Esophagus squamous epithelium (tissue), 5 donors: ENCODE measurements at regions not wholly inside any gene's neighbourhood (a gene's known extent, or its start where the extent isn't known, plus 50 kb on each side); places are given as distances from the start of the nearest gene placed in this dataset.

ENCODE experiments used
- DNase-seq: peaks from one replicate; lab custom pipeline; 2025; lab: John Stamatoyannopoulos, UW
- H3K27ac ChIP-seq, 4 donors: fragments of 200-600 bp; sonication (generic); one replicate each; pipeline ENCODE4 v1.5.1; 2016 to 2019; ENCODE audit warnings: mild to moderate bottlenecking in 1 of 4
- H3K27me3 ChIP-seq, 4 donors: fragments of 200-600 bp; sonication (generic); 1 replicate in 3 of 4; 2 replicates in 1 of 4; pipeline versions ENCODE4 v1.5.1 to v1.6.0; 2017 to 2021; ENCODE audit warnings: antibody characterized with exemption in 1 of 4
- H3K36me3 ChIP-seq, 3 donors: fragments of 200-600 bp; sonication (generic); one replicate each; pipeline ENCODE4 v1.5.1; 2016 to 2019
- H3K4me1 ChIP-seq, 3 donors: fragments of 200-600 bp; sonication (generic); one replicate each; pipeline ENCODE4 v1.5.1; 2017 to 2019
- H3K4me3 ChIP-seq, 4 donors: fragments of 200-600 bp; sonication (generic); 1 replicate in 3 of 4; 2 replicates in 1 of 4; pipeline ENCODE4 v1.5.1; 2016 to 2019; ENCODE audit warnings: mild to moderate bottlenecking in 2 of 4, moderate library complexity in 1 of 4
- H3K9me3 ChIP-seq, 3 donors: fragments of 200-600 bp; sonication (generic); one replicate each; pipeline ENCODE4 v1.5.1; 2016 to 2019
- POLR2A ChIP-seq, 4 donors: fragments of 450-650 bp; IDR thresholded peaks; one replicate each; pipeline ENCODE4 v1.6.1; 2017; ENCODE audit warnings: antibody characterized with exemption in 4 of 4, mild to moderate bottlenecking in 4 of 4, moderate library complexity in 3 of 4
- WGBS, 2 donors: methylation state at CpG; one replicate each; pipeline ENCODE4 v1.1.5; 2018; 5-methylcytosine and 5-hydroxymethylcytosine counted together
- intact Hi-C: fragments of 100-400 bp; cut with DNase I; formaldehyde crosslinking; loops from one replicate; pipeline ENCODE4 v1.15.0; 2022
- TF ChIP-seq, protein P1 (sequence below), 6 experiments: fragments of 450-650 bp in 4 of 6; fragments of 200-600 bp in 2 of 6; sonication (generic) in 2 of 6; IDR thresholded peaks; one replicate each; pipeline ENCODE4 v1.5.1; 2016 to 2019; ENCODE audit warnings: antibody characterized with exemption in 6 of 6, mild to moderate bottlenecking in 4 of 6, moderate library complexity in 4 of 6
- donor health status: DM: yes; HTN: yes; CAD: no.

DNA sequence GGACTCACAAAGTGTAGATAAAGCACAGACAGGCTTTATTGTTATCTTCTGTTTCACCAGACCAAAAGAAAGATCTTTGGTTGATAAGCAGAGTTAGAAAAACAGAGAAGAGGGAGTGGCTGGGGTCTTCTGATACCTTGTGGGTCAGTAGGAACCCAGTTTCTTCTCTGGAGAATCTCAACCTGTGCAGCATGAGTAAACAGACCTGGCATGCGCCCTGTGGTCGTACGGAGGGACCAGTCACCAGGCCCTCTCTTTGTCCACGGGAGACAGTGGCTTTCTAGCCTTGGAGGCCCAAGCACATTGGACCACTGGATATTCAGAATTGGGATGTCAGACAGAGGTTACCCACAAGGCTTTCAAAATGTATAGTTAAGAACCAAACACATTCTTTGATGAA is 418.9 kb upstream of the FANCL start:
- 84 to 89% methylated on average over 4 of the region's 4 CpGs for WGBS, 2 donors
- TF ChIP-seq, protein P1, sequence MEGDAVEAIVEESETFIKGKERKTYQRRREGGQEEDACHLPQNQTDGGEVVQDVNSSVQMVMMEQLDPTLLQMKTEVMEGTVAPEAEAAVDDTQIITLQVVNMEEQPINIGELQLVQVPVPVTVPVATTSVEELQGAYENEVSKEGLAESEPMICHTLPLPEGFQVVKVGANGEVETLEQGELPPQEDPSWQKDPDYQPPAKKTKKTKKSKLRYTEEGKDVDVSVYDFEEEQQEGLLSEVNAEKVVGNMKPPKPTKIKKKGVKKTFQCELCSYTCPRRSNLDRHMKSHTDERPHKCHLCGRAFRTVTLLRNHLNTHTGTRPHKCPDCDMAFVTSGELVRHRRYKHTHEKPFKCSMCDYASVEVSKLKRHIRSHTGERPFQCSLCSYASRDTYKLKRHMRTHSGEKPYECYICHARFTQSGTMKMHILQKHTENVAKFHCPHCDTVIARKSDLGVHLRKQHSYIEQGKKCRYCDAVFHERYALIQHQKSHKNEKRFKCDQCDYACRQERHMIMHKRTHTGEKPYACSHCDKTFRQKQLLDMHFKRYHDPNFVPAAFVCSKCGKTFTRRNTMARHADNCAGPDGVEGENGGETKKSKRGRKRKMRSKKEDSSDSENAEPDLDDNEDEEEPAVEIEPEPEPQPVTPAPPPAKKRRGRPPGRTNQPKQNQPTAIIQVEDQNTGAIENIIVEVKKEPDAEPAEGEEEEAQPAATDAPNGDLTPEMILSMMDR (IDR thresholded peaks at IDR 0.05), result no peak
- TF ChIP-seq POLR2A (IDR thresholded peaks at IDR 0.05), result no peak
- no peak for DNase-seq
- intact Hi-C loops, result no loop called here
- Histone ChIP-seq H3K36me3 (no peaks in the 10 kb centered on the region), H3K27me3 (no peaks in the 10 kb centered on the region), H3K9me3 (no peaks in the 10 kb centered on the region), H3K4me3 (no peak overlapping the region), H3K4me1 (no peaks in the 10 kb centered on the region), H3K27ac (no peak overlapping the region)

DNA sequence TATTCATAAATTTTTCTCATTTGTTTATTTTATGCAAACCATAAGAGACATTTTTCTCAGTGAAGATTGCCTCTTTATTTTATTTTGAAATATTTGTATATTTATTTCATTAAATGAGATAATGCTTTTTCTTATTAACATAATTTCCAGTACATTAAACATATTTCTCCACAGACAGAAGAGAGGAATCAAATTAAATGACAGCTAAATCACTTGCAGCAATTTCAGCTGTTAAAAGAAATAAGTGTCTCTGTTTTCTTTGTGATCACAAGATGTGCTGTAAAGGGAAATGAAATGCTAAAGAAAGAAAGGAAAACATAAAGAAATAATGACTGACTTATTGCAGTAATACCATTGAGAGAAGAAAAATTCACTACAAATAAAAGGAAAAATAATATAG is 414.0 kb upstream of the FANCL start:
- peaks cover 0 to 4% (median 0%) of the 10 kb centered on the region in 4 donors for H3K27me3 ChIP-seq
- no peak overlapping the region for H3K27ac ChIP-seq
- H3K9me3 ChIP-seq, result no peaks in the 10 kb centered on the region

DNA sequence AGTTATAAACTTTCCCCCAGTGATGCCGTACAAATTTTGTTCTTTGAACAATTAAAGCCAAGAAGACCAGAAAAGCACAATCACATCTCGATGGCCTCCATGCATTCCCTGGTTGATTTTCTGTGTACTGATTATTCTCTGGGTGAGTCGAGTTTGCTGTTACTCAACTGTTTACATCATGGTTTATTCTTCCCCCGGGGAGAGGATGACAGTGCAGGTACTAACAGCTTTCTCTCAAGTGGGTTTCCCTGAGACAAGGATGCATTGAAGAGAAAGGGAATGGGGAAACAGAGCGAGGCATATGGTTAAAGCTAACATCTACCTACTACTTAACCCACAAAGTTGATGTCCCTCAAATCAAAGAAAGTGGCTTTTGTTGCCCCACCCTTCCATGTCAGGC is 410.8 kb upstream of the FANCL start:
- H3K4me1 ChIP-seq, result no peaks in the 10 kb centered on the region

More for the DNA sequence above, 414.0 kb upstream of the FANCL start:
- intact Hi-C loops, result no loop called here
- Histone ChIP-seq H3K4me1 (no peaks in the 10 kb centered on the region), H3K4me3 (no peak overlapping the region), H3K36me3 (no peaks in the 10 kb centered on the region)
- TF ChIP-seq POLR2A (IDR thresholded peaks at IDR 0.05), result no peak
- TF ChIP-seq, protein P1 (IDR thresholded peaks at IDR 0.05), result no peak
- DNase-seq, result no peak

DNA sequence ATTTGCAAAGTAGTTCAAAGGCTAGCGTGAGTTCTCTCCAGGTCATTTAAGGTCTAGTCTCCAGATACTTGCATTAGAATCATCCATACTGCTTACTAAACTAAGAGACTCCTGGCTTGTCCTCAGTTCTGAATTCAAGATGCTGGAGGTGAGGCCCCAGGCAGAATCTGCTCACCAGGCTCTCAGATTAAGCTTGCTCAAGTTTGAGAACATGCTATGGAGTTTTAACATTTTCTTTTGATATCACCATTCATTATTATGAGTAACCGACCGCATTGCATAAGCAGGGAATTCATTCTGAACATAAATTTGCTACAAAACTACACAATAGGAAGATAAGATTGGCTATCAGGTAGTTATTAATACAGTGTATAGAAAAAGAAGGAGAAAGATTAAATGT is 409.7 kb upstream of the FANCL start:
- DNase-seq, result no peak
- intact Hi-C loops, result no loop called here
- no peak for TF ChIP-seq POLR2A (IDR thresholded peaks at IDR 0.05)
- TF ChIP-seq, protein P1 (IDR thresholded peaks at IDR 0.05), result no peak
- H3K4me3 ChIP-seq, result no peak overlapping the region
- peaks cover 0 to 4% (median 0%) of the 10 kb centered on the region in 4 donors for H3K27me3 ChIP-seq
- H3K4me1 ChIP-seq, result no peaks in the 10 kb centered on the region
- no peaks in the 10 kb centered on the region for H3K9me3 ChIP-seq
- H3K27ac ChIP-seq, result no peak overlapping the region
- no peaks in the 10 kb centered on the region for H3K36me3 ChIP-seq
- 78 to 91% methylated on average over 3 of the region's 3 CpGs for WGBS, 2 donors

More for the DNA sequence above, 410.8 kb upstream of the FANCL start:
- TF ChIP-seq, protein P1 (IDR thresholded peaks at IDR 0.05), result no peak
- no peak for TF ChIP-seq POLR2A (IDR thresholded peaks at IDR 0.05)
- WGBS, 2 donors, result 53 to 72% methylated on average over 5 of the region's 5 CpGs
- Histone ChIP-seq H3K27ac (no peak overlapping the region), H3K27me3 (peaks cover 0 to 4% (median 0%) of the 10 kb centered on the region in 4 donors), H3K36me3 (no peaks in the 10 kb centered on the region), H3K9me3 (no peaks in the 10 kb centered on the region), H3K4me3 (no peak overlapping the region)
- intact Hi-C loops, result no loop called here
- DNase-seq, result no peak

DNA sequence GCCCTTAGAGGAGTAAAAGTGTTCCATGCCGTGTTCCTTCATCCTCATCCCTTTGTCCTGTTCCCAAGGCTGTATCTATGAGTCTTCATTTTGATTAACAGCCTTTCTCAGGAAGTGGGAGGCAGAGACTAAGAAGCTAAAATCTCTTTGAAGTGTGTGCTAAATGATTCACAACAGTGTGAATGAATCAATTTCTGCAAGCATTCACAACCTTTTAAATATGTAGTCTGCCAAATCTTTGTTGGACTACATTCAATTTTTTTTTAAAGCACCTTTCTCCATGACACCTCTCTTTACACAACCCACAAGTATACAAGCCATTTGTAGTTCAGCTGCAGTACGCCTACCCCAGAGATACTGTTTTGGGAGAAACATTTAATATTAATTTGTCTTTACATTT is 408.6 kb upstream of the FANCL start:
- TF ChIP-seq POLR2A (IDR thresholded peaks at IDR 0.05), result no peak
- TF ChIP-seq, protein P1 (IDR thresholded peaks at IDR 0.05), result no peak
- H3K9me3 ChIP-seq, result no peaks in the 10 kb centered on the region
- no peak overlapping the region for H3K27ac ChIP-seq
- no peak overlapping the region for H3K4me3 ChIP-seq
- peaks cover 0 to 4% (median 0%) of the 10 kb centered on the region in 4 donors for H3K27me3 ChIP-seq
- 35 to 51% methylated on average over 2 of the region's 2 CpGs for WGBS, 2 donors
- H3K4me1 ChIP-seq, result no peaks in the 10 kb centered on the region
- intact Hi-C loops, result no loop called here
- H3K36me3 ChIP-seq, result no peaks in the 10 kb centered on the region
- no peak for DNase-seq
